Stimulated activated effector memory CD8-positive, alpha-beta T cell treated with anti-CD3 and anti-CD28 coated beads, Interleukin-12 subunit alpha, Interleukin-12 subunit beta, amount 100 ng/mL, for 72 hours (primary cell): ENCODE measurements at regions not wholly inside any gene's neighbourhood (a gene's known extent, or its start where the extent isn't known, plus 50 kb on each side); places are given as distances from the start of the nearest gene placed in this dataset.
A peak's percentile ranks its signal among the peaks of the same experiment; 100 is the strongest.

Experiments
- ATAC-seq: fragments of 150-1000 bp; cut with Tn5 transposase; 2 replicates; pipeline ENCODE4 v1.10.0; 2021
- DNase-seq, 2 donors: peaks; one replicate each; pipeline ENCODE4 v3.0.0; 2021 to 2022; ENCODE audit warnings: low spot score in 2 of 2
- H3K27ac Mint-ChIP-seq: one replicate; pipeline ENCODE4 v1.8.0; 2022; ENCODE audit warnings: mild to moderate bottlenecking, mixed read lengths
- H3K36me3 Mint-ChIP-seq: one replicate; pipeline ENCODE4 v1.8.0; 2022; ENCODE audit warnings: mild to moderate bottlenecking, mixed read lengths
- H3K4me1 Mint-ChIP-seq: one replicate; pipeline ENCODE4 v1.8.0; 2022; ENCODE audit warnings: mixed read lengths
- H3K4me3 Mint-ChIP-seq: one replicate; pipeline ENCODE4 v1.8.0; 2022; ENCODE audit warnings: mild to moderate bottlenecking, mixed read lengths
- H3K9me3 Mint-ChIP-seq: one replicate; pipeline ENCODE4 v1.8.0; 2022; ENCODE audit warnings: mixed read lengths

DNA sequence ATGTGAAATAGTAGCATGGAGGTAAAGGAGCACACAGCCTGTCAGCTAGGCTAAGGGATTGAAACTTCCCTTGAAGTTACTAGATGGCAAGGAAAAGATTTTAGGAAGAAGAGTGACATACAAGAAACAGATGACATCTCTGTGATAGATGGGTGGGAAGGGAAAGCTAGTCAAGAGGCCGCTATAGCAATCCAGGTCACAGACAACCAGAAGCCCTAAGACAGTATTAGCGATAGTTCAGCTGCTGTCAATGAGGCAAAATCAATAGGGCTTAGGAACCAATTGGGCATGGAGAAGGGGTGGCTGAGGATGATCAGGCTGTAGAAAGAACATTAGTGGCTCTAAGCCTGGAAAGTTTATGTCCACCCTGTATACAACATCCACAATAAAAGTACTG lies 111.1 kb downstream of the GLUL start:
- H3K9me3 Mint-ChIP-seq, result no peaks in the 10 kb centered on the region
- DNase-seq, result no peak
- ATAC-seq, result no peak
- H3K27ac Mint-ChIP-seq, result no peak overlapping the region
- H3K4me3 Mint-ChIP-seq, result no peak overlapping the region
- H3K4me1 Mint-ChIP-seq, result no peaks in the 10 kb centered on the region
- H3K36me3 Mint-ChIP-seq, result no peaks in the 10 kb centered on the region

DNA sequence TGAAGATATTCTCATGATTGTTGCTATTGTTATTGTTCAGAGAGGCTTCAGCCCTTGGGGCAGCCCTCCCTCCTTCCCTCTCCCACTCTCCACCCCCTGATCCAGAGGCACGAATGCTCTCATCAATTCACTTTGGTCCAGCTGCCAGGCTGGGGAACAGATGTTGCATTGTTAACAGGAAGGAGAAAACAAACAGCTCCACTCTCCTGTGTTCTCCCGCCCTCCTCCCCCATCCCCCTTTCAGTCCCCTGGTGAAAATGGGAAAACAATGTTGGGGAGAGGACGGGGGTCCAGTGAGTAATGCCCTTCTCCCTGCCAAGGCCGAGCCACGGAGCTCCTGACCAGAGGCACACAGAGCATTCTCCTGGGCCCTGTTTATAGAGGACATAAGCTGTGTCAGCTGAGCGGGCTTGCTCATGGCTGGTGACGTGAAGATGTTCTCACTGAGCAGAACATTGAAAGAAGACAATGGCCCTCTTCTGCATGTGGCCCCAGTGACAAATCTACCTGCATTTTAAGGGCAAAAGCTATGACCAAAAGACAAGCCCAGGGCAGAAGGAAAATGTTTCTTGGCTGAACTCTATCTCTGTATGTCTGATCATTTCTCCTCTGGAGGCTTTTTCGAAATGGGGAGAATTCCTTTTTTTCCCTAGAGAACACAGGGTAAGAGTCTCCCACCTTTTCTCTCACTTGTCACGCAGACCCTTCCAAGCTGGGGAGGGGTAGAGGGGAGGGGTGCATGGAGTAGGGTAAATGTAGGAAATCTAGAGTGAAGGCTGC lies 111.7 kb downstream of the GLUL start:
- Mint-ChIP-seq H3K4me3 (no peak overlapping the region), H3K27ac (no peak overlapping the region), H3K9me3 (no peaks in the 10 kb centered on the region), H3K36me3 (no peaks in the 10 kb centered on the region), H3K4me1 (no peaks in the 10 kb centered on the region)
- no peak for ATAC-seq
- no peak for DNase-seq

DNA sequence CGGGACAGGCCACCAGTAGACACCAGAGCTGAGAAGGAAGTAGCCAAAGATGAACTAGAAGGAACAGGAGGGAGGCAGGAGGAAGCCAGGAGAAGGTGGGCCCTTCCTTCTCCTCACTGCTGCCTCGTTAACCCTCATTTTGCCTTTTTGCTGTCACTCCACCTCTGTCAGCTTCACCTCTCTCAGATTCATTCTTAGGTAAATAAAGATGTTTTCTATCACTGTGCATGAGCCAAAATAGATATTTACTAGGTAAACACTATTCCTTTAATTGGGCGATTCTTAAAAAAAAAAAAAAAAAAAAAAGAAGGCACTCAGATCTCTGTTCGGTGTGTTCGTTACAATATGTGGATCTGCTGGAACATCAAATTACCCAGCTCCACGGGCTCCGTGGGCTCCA lies 112.3 kb downstream of the GLUL start:
- DNase-seq (no peak), ATAC-seq (no peak)
- no peaks in the 10 kb centered on the region for H3K4me1 Mint-ChIP-seq
- no peak overlapping the region for H3K4me3 Mint-ChIP-seq
- no peak overlapping the region for H3K27ac Mint-ChIP-seq
- H3K36me3 Mint-ChIP-seq, result no peaks in the 10 kb centered on the region
- no peaks in the 10 kb centered on the region for H3K9me3 Mint-ChIP-seq

DNA sequence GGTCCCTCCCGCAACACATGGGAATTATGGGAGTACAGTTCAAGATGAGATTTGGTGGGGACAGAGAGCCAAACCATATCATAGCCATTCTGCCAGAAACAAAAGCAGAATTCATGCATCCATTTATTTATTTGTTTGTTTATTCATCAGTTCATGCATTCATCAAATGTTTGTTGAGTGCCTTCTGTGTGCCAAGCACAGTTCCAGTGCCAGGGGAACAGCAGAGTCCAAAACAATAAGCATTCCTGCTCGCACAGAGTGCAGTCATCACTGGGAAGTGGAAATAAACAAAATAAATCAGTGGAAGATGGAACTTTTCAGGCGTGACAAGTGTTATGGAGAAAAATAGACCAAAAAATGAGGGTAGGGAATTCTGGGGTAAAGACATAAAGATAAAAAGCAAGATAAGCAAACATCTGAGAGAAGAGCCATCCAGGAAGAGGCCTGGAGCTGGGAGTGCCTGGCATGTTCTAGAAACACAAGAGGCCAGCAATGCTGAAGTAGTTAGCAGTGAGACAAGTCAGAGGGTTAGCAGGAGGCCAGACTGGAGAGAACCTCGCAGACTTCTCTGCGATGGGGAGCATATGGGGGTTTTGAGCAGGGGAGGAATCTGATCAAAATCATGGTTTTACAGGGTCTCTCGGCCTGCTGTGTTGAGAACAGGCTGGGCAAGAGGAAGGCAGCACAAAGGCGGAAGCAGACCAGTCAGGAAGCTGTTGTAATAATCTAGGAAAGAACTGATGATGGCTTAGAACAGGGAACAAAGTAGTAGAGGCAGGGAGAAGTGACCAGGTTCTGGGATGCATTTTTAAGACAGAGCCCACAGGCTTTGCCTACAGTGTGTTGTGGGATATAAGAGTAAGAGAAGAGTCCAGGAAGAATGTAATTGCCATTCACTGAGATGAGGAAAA lies 113.2 kb downstream of the GLUL start:
- no peaks in the 10 kb centered on the region for H3K36me3 Mint-ChIP-seq
- H3K4me1 Mint-ChIP-seq, result no peaks in the 10 kb centered on the region
- ATAC-seq (no peak), DNase-seq (no peak)
- H3K4me3 Mint-ChIP-seq, result no peak overlapping the region
- no peaks in the 10 kb centered on the region for H3K9me3 Mint-ChIP-seq
- H3K27ac Mint-ChIP-seq, result no peak overlapping the region

DNA sequence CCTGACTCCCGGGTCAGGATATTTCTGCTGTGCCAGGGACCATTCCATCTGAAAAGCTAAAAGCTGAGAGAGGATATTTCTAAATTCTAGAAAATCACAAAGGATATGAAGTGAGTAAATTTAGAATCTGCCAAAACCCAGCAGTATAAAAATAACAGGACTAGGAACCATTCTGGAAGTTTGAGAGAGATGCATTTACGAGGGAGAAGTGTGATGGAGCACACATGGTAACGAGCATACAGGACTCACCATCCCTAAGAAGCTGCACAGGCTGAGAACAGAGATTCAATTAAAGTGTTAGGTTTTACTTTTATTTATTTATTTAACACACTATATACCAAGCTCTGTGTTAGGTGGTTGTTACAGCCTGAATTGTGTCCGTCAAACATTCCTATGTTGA lies 116.3 kb downstream of the GLUL start:
- DNase-seq (no peak), ATAC-seq (no peak)
- Mint-ChIP-seq H3K4me1 (peaks cover 19% of the 10 kb centered on the region), H3K9me3 (no peaks in the 10 kb centered on the region), H3K36me3 (no peaks in the 10 kb centered on the region), H3K4me3 (no peak overlapping the region), H3K27ac (no peak overlapping the region)

DNA sequence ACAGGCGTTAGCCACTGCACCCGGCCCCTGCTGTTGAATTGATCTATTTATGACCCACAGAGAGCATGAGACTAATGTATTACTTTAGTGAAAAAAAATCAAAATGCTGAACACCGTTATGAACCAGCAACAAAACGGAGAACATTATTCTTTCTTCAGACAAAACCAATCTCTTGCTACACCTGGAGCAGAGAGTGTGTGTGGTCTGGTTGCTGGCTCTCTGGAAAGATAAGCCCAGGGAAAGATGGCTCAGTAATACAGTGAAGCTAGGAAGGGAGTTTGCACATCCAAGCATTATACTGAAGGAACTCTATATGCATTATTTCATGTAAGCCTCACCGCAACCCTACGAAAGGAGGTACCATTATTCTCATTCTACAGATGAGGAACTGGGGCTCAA lies 117.0 kb downstream of the GLUL start:
- Mint-ChIP-seq H3K36me3 (no peaks in the 10 kb centered on the region), H3K9me3 (no peaks in the 10 kb centered on the region), H3K4me3 (no peak overlapping the region), H3K4me1 (peaks cover 19% of the 10 kb centered on the region), H3K27ac (no peak overlapping the region)
- DNase-seq (no peak), ATAC-seq (no peak)

DNA sequence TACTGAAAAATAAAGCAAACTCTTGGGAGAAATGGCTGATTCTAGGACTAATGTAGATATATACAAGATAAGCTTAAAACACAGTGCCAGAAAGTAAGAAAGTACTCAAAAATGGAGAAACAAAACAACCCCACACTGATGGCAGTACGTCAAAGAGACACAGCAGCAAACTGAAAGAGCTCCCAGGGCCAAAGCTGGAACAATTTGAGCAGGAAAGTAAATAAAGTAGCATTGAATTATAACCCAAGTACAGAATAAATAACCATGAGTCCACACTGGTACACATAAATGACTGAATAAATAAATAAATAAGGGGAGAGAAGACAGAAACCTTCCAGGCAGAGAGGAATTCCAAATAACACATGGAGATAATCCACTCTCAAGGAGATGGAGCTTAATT lies 120.9 kb downstream of the GLUL start:
- no peak overlapping the region for H3K27ac Mint-ChIP-seq
- no peak overlapping the region for H3K4me3 Mint-ChIP-seq
- DNase-seq (no peak), ATAC-seq (no peak)
- peaks cover 25% of the 10 kb centered on the region for H3K4me1 Mint-ChIP-seq
- H3K9me3 Mint-ChIP-seq, result no peaks in the 10 kb centered on the region
- H3K36me3 Mint-ChIP-seq, result no peaks in the 10 kb centered on the region

DNA sequence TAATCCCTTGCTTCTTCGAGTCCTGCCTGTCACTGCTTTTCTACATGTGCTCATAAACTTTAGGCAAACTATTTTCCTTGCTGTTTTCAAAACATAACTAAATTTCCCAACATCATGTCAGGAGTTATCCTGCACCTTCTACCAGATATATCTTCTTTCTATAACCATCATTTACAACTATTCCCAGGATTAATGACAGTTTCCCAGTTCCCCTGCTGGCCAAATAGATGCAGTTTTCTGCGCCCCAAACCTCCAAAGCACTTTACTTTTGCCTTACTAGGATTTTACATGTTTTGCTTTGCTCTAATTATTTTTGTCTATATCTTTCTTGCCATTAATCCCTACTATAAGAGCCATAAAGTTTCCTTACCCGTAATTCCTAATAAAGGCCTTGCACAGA lies 122.5 kb downstream of the GLUL start:
- no peak overlapping the region for H3K27ac Mint-ChIP-seq
- no peak for DNase-seq
- ATAC-seq, result no peak

DNA sequence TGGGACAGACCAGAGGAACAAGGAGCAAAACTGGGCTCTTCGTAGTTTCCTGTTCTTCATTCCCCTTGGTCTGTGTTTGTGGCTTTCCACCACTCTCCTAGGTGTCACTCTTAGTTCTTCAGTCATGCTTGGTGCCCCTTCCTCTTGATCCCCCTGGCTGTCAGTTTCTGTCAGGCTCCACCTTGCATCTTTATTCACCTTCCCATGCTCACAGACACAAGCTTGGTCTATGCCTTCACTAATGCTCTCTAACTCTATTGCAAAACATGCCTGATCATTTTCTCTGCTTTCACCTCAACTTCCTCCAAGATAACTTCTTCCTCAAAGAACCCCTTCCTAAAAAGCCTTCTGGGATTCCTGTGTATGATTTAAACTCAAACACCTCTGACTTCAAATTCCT lies 122.9 kb downstream of the GLUL start:
- H3K27ac Mint-ChIP-seq, result no peak overlapping the region
- H3K36me3 Mint-ChIP-seq, result no peaks in the 10 kb centered on the region
- H3K9me3 Mint-ChIP-seq, result no peaks in the 10 kb centered on the region
- DNase-seq, result no peak
- H3K4me3 Mint-ChIP-seq, result no peak overlapping the region
- no peak for ATAC-seq
- peaks cover 25% of the 10 kb centered on the region for H3K4me1 Mint-ChIP-seq

More for the DNA sequence above, 122.5 kb downstream of the GLUL start:
- peaks cover 25% of the 10 kb centered on the region for H3K4me1 Mint-ChIP-seq
- H3K9me3 Mint-ChIP-seq, result no peaks in the 10 kb centered on the region
- no peak overlapping the region for H3K4me3 Mint-ChIP-seq
- no peaks in the 10 kb centered on the region for H3K36me3 Mint-ChIP-seq

DNA sequence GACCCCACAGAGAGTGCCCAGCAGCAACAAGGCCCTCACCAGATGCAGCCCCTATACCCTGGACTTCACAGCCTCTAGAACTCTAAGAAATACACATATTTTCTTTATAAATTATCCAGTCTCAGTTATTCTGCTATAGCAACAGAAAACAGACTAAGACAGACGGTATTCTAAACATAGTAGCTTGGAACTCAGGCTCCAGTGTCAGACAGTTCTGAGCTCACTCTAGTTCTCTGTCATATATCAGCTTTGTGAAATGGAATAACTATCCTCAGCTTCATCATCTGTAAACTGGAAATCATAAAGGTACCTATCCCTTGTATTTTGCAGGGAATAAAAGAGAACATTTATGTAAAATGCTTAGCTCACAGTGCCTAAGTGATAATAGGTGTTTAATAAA lies 127.4 kb downstream of the GLUL start:
- DNase-seq (no peak), ATAC-seq (no peak)
- Mint-ChIP-seq H3K4me3 (no peak overlapping the region), H3K4me1 (peaks cover 42% of the 10 kb centered on the region), H3K9me3 (peaks cover 4% of the 10 kb centered on the region), H3K27ac (no peak overlapping the region), H3K36me3 (no peaks in the 10 kb centered on the region)

DNA sequence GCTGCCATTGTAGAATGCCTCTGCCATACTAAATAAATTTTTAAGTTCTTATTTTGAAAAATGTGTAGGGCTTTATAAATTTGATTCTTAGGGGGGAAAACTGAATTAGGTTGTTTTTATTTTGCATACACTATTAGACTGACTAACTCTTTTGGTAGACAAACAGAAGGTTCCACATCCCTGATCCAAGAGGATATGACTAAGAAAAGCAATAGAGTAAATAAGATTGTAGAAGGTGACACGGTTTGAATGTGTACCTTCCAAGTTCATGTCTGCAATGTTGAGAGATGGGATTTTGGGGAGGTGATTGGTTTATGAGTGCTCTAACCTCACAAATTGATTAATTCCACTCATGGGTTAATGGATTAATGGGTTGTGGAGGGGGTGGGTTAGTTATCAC lies 127.9 kb downstream of the GLUL start:
- Mint-ChIP-seq H3K36me3 (no peaks in the 10 kb centered on the region), H3K27ac (no peak overlapping the region), H3K9me3 (peaks cover 4% of the 10 kb centered on the region), H3K4me3 (no peak overlapping the region), H3K4me1 (peaks cover 44% of the 10 kb centered on the region)
- no peak for DNase-seq
- no peak for ATAC-seq

DNA sequence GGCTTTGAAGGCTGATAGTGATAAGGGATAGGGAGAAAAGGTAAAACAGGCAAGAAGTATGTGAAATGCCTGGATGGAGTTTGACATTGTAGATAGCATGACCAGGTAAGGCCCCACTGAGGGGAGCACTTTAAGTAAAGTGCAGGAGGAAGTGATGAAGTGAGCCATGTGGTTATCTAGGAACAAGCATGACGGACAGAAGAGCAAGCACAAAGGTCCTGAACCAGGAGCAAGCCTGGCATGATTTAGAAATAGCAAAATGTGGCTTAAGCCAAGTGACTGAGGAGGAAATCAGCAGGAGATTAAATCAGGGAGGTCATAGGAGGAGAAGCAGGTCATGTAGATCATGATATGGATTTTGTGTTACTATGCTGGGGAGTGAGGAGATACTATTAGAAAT lies 129.2 kb downstream of the GLUL start:
- Mint-ChIP-seq H3K9me3 (peaks cover 4% of the 10 kb centered on the region), H3K4me1 (peaks cover 47% of the 10 kb centered on the region), H3K36me3 (no peaks in the 10 kb centered on the region), H3K4me3 (no peak overlapping the region), H3K27ac (no peak overlapping the region)
- DNase-seq, result no peak
- ATAC-seq, result no peak

DNA sequence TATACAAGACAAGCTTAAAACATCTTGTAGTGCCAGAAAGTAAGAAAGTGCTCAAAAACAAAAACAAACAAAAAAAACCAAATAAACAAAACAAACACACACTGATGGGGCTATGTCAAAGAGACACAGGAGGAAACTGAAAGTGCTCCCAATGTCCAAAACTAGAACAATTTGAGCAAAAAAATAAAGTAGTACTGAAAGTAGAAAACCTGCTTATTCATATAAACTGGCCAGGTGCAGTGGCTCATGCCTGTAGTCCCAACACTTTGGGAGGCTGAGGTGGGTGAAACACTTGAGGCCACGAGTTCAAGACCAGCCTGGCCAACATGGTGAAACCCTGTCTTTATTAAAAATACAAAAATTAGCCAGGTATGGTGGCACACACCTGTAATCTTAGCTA lies 129.9 kb downstream of the GLUL start:
- H3K4me1 Mint-ChIP-seq, result peaks cover 47% of the 10 kb centered on the region
- DNase-seq (no peak), ATAC-seq (no peak)
- H3K36me3 Mint-ChIP-seq, result no peaks in the 10 kb centered on the region
- no peak overlapping the region for H3K4me3 Mint-ChIP-seq
- H3K9me3 Mint-ChIP-seq, result peaks cover 4% of the 10 kb centered on the region
- H3K27ac Mint-ChIP-seq, result peak overlapping the region; percentile 96

DNA sequence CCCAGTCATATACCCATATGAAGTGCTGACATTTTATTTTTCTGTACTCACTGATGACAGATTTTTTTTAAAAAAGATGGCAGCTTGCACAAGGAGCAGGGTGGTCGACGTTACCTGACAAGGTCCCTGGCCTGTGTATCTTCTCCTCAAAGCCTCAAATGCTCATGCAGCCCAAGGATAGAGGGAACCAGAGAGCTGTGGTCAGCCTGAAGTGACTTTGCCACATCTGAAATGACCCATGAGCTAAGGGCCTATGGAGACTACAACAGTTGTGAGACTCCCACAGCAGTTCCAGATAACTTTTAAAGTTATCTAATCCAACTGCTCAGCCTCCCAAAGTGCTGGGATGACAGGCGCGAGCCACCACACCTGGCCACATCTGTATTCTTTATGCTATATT lies 131.1 kb downstream of the GLUL start:
- no peaks in the 10 kb centered on the region for H3K36me3 Mint-ChIP-seq
- no peak for DNase-seq
- no peak for ATAC-seq
- H3K4me1 Mint-ChIP-seq, result peaks cover 47% of the 10 kb centered on the region
- peaks cover 4% of the 10 kb centered on the region for H3K9me3 Mint-ChIP-seq
- H3K27ac Mint-ChIP-seq, result peak overlapping the region; percentile 96
- no peak overlapping the region for H3K4me3 Mint-ChIP-seq

DNA sequence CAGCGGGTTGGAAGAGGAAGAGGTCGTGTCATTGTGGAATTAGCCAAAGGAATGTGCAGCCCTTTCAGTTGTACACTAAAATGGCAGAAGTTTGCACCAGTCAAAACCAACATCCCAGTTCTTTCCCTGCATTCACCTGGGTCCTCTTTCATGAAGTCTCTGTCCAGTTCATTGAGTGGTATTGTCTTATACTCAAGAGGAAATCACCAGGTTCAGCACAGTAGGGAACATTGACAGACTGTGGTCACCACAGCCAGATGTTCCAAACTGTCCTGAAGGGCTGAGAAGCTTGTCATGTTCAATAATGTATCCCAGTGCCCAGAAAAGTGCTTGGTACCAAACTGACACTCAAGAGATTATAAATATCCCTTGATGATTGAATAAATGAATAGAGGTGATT lies 131.6 kb downstream of the GLUL start:
- Mint-ChIP-seq H3K4me3 (peak overlapping the region; percentile 66), H3K9me3 (peaks cover 4% of the 10 kb centered on the region), H3K27ac (peak overlapping the region; percentile 96), H3K36me3 (no peaks in the 10 kb centered on the region), H3K4me1 (peaks cover 47% of the 10 kb centered on the region)
- DNase-seq (no peak), ATAC-seq (no peak)
